ENCODE measurements at regions not wholly inside any gene's neighbourhood (a gene's known extent, or its start where the extent isn't known, plus 50 kb on each side); places are given as distances from the start of the nearest gene placed in this dataset.

- TF ChIP-seq, protein P1, sequence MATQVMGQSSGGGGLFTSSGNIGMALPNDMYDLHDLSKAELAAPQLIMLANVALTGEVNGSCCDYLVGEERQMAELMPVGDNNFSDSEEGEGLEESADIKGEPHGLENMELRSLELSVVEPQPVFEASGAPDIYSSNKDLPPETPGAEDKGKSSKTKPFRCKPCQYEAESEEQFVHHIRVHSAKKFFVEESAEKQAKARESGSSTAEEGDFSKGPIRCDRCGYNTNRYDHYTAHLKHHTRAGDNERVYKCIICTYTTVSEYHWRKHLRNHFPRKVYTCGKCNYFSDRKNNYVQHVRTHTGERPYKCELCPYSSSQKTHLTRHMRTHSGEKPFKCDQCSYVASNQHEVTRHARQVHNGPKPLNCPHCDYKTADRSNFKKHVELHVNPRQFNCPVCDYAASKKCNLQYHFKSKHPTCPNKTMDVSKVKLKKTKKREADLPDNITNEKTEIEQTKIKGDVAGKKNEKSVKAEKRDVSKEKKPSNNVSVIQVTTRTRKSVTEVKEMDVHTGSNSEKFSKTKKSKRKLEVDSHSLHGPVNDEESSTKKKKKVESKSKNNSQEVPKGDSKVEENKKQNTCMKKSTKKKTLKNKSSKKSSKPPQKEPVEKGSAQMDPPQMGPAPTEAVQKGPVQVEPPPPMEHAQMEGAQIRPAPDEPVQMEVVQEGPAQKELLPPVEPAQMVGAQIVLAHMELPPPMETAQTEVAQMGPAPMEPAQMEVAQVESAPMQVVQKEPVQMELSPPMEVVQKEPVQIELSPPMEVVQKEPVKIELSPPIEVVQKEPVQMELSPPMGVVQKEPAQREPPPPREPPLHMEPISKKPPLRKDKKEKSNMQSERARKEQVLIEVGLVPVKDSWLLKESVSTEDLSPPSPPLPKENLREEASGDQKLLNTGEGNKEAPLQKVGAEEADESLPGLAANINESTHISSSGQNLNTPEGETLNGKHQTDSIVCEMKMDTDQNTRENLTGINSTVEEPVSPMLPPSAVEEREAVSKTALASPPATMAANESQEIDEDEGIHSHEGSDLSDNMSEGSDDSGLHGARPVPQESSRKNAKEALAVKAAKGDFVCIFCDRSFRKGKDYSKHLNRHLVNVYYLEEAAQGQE (IDR thresholded peaks at IDR 0.05; ENCODE audit: unreplicated experiment) = no peak
- TF ChIP-seq EZH2 (IDR thresholded peaks at IDR 0.05; ENCODE audit: low read depth, unreplicated experiment) (no peak), POLR2AphosphoS5 (IDR thresholded peaks at IDR 0.05; ENCODE audit: low read depth) (no peak), CTCF (conservative IDR thresholded peaks at IDR 0.05; ENCODE audit: low read depth in 2 of 2) (no peak), CREB1 (CRISPR knock-in tag; IDR thresholded peaks at IDR 0.05; ENCODE audit: low read depth) (no peak), EZH2phosphoT487 (IDR thresholded peaks at IDR 0.05; ENCODE audit: unreplicated experiment) (no peak), ZNF331 (CRISPR knock-in tag; IDR thresholded peaks at IDR 0.05; ENCODE audit: low read depth) (no peak)
Measured at GRCh38 chr2:200159357-200159707, 147.2 kb upstream of the SPATS2L start.

Measured in GM23338 (cell line).